ENCODE measurements at regions not wholly inside any gene's neighbourhood (a gene's known extent, or its start where the extent isn't known, plus 50 kb on each side); places are given as distances from the start of the nearest gene placed in this dataset.
A peak's percentile ranks its signal among the peaks of the same experiment; 100 is the strongest.

DNA sequence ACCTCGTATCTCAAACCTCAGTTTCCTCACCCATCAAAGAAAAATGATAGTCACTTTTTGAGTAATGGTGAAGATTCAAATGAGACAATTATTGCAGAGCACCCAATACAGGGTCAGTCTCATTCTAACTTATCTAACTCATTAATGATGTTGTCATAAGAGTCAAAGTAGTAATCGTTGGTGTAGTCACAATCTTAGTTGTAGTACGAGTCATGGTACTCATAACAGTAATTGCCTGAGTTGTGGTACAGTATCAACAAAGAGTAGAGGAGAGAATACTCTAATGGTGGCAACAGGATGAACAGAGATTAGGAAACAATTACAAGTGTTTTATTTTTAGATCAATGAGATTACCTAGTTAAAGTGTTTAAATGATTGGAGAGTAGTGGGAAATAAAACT lies 93.6 kb upstream of the TMTC2 start:
- H3K36me3 Mint-ChIP-seq (ENCODE audit: low read depth), result no peaks in the 10 kb centered on the region
- H3K27me3 ChIP-seq (ENCODE audit: control insufficient read depth, insufficient read depth, low read length, poor library complexity, severe bottlenecking), result no peaks in the 10 kb centered on the region
- no peak overlapping the region for H3K4me3 ChIP-seq (ENCODE audit: low read length)
- H3K4me3 Mint-ChIP-seq, result no peak overlapping the region
- no peaks in the 10 kb centered on the region for H3K9me3 ChIP-seq (ENCODE audit: control insufficient read depth, low read length)
- H3K4me1 Mint-ChIP-seq, result no peaks in the 10 kb centered on the region
- H3K27ac Mint-ChIP-seq, result no peak overlapping the region
- peaks cover 11% of the 10 kb centered on the region for H3K9me3 Mint-ChIP-seq
- H3K27ac ChIP-seq (ENCODE audit: low read depth, low read length), result no peak overlapping the region
- H3K4me1 ChIP-seq (ENCODE audit: control insufficient read depth, insufficient read depth, low read length), result no peaks in the 10 kb centered on the region
- H3K9ac ChIP-seq (ENCODE audit: extremely low read depth, low read length, poor library complexity, severe bottlenecking), result no peak overlapping the region
- H3K27me3 Mint-ChIP-seq (ENCODE audit: insufficient read depth), result no peaks in the 10 kb centered on the region
- TF ChIP-seq, protein P1, sequence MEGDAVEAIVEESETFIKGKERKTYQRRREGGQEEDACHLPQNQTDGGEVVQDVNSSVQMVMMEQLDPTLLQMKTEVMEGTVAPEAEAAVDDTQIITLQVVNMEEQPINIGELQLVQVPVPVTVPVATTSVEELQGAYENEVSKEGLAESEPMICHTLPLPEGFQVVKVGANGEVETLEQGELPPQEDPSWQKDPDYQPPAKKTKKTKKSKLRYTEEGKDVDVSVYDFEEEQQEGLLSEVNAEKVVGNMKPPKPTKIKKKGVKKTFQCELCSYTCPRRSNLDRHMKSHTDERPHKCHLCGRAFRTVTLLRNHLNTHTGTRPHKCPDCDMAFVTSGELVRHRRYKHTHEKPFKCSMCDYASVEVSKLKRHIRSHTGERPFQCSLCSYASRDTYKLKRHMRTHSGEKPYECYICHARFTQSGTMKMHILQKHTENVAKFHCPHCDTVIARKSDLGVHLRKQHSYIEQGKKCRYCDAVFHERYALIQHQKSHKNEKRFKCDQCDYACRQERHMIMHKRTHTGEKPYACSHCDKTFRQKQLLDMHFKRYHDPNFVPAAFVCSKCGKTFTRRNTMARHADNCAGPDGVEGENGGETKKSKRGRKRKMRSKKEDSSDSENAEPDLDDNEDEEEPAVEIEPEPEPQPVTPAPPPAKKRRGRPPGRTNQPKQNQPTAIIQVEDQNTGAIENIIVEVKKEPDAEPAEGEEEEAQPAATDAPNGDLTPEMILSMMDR (conservative IDR thresholded peaks at IDR 0.05), result no peak
- no peaks in the 10 kb centered on the region for H3K36me3 ChIP-seq (ENCODE audit: control insufficient read depth, insufficient read depth, low read length)
- DNase-seq, result no peak
- WGBS, 2 experiments (ENCODE audit: insufficient coverage in 1 of 2, insufficient read length in 1 of 2), result 60 to 71% methylated on average over 2 to 3 of the region's 3 CpGs

DNA sequence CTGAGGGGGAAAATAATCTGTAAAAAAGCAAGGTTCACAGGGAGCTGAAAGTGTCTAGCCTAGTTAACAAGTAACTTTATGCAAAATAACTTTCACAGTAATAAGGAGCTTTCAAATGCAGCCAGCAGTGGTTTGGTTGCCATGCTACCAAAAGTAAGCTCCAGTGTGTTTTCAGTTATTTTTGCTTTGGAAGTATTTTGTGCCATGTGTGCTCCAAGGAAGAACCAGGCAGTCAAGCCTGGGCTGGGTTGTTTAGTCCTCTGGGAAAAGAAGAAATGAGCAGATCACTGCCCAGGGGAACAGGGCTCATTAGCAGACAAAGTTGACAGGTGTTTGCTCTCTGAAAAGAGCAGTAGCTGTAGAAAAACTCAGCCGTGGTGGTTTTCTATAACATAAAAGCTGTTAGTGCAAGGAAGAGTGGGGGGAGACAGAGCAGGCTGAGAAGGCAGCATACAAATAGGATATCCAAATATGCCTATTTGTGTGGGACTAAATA lies 92.8 kb upstream of the TMTC2 start:
- Histone ChIP-seq H3K27me3 (ENCODE audit: control insufficient read depth, insufficient read depth, low read length, poor library complexity, severe bottlenecking) (no peaks in the 10 kb centered on the region), H3K4me3 (ENCODE audit: low read length) (no peak overlapping the region), H3K9ac (ENCODE audit: extremely low read depth, low read length, poor library complexity, severe bottlenecking) (no peak overlapping the region), H3K9me3 (ENCODE audit: control insufficient read depth, low read length) (no peaks in the 10 kb centered on the region), H3K4me1 (ENCODE audit: control insufficient read depth, insufficient read depth, low read length) (no peaks in the 10 kb centered on the region), H3K36me3 (ENCODE audit: control insufficient read depth, insufficient read depth, low read length) (no peaks in the 10 kb centered on the region), H3K27ac (ENCODE audit: low read depth, low read length) (peak overlapping the region; percentile 36)
- Mint-ChIP-seq H3K36me3 (ENCODE audit: low read depth) (no peaks in the 10 kb centered on the region), H3K9me3 (peaks cover 10% of the 10 kb centered on the region), H3K27me3 (ENCODE audit: insufficient read depth) (no peaks in the 10 kb centered on the region), H3K4me1 (no peaks in the 10 kb centered on the region), H3K4me3 (no peak overlapping the region), H3K27ac (no peak overlapping the region)
- DNase-seq, result no peak
- 50 to 70% methylated on average over 1 of the region's 1 CpG for WGBS, 2 experiments (ENCODE audit: insufficient coverage in 1 of 2, insufficient read length in 1 of 2)
- TF ChIP-seq, protein P1 (conservative IDR thresholded peaks at IDR 0.05), result no peak

DNA sequence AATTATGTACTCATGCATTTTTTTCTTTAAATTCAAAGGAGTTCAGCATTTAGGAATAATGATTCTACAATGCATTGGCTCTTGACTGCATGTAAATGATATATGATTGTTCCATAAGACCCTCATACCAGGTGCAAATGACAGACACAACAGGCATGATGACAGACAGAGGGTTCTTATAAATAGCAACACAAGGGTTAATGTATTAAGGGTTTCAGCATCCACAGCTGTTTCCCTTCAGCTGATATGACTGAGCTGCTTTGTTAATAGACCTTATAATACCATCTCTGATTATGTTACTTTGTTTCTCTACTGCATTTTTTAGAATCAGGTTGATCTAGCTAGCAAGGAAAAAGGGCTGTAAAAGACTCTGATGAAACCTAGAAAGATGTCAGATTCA lies 90.8 kb upstream of the TMTC2 start:
- H3K4me1 ChIP-seq (ENCODE audit: control insufficient read depth, insufficient read depth, low read length), result no peaks in the 10 kb centered on the region
- H3K27me3 Mint-ChIP-seq (ENCODE audit: insufficient read depth), result no peaks in the 10 kb centered on the region
- H3K9me3 ChIP-seq (ENCODE audit: control insufficient read depth, low read length), result no peaks in the 10 kb centered on the region
- no peaks in the 10 kb centered on the region for H3K36me3 Mint-ChIP-seq (ENCODE audit: low read depth)
- H3K4me1 Mint-ChIP-seq, result no peaks in the 10 kb centered on the region
- no peak overlapping the region for H3K4me3 Mint-ChIP-seq
- no peak overlapping the region for H3K4me3 ChIP-seq (ENCODE audit: low read length)
- no peak overlapping the region for H3K9ac ChIP-seq (ENCODE audit: extremely low read depth, low read length, poor library complexity, severe bottlenecking)
- peaks cover 3% of the 10 kb centered on the region for H3K9me3 Mint-ChIP-seq
- no peaks in the 10 kb centered on the region for H3K27me3 ChIP-seq (ENCODE audit: control insufficient read depth, insufficient read depth, low read length, poor library complexity, severe bottlenecking)
- H3K27ac ChIP-seq (ENCODE audit: low read depth, low read length), result no peak overlapping the region
- TF ChIP-seq, protein P1 (conservative IDR thresholded peaks at IDR 0.05), result no peak
- H3K36me3 ChIP-seq (ENCODE audit: control insufficient read depth, insufficient read depth, low read length), result no peaks in the 10 kb centered on the region
- DNase-seq, result no peak
- H3K27ac Mint-ChIP-seq, result no peak overlapping the region

Data from endodermal cell (in vitro differentiated cells).